Kidney capillary endothelial cell (primary cell): ENCODE measurements at regions not wholly inside any gene's neighbourhood (a gene's known extent, or its start where the extent isn't known, plus 50 kb on each side); places are given as distances from the start of the nearest gene placed in this dataset.

ENCODE experiments used
- DNase-seq: peaks from one replicate; pipeline ENCODE4 v3.0.0-alpha.2; 2018; ENCODE audit warnings: low spot score

DNA sequence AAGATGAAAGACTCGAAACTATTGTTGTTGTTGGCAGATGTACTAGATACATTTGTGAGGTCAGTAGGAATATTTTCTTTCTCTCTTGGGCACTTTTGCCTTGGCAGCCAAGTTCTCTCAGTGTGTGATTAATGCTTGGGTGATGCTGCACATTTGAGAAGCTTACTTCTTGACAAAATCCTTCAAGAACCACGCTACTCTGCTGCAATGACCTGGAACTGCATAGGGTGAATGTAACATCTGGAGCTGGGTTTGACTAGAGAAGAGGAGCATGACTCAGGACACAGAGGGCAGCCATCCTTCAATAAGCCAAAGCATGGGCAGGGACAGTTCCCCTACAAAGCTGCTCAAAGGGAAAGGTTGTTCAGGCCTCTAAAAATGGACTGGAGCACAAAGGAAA lies 75.5 kb upstream of the PUM3 start:
- DNase-seq: no peak

DNA sequence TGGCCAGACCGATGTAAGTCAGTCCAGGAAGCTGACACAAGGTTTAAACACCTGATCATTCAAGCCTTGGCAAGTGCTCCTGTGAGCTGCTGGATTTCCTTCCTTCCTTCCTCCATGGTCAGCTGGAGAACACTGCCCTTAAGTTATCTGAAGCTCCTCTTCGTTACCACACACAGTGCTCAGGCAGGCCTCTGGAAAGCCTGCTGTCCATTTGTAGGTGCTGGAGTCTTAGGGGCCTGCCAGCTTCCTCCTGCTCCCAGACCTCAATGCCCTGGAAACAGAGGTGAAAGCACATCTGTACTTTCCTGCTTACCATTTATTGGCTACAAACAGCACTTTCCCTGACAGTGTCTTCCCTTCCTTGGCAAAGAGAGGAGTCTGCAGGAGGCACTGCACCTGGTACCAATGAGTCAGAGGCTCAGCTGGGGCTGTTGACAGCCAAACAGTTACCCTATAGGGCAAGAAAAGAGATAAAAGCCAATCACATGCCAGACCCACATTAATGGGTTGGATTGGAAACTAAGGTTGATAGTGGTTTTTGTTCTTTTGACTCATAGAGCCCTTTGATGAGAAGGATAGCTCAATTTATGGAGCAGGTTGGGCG lies 72.6 kb upstream of the PUM3 start:
- DNase-seq: peak; percentile 15

DNA sequence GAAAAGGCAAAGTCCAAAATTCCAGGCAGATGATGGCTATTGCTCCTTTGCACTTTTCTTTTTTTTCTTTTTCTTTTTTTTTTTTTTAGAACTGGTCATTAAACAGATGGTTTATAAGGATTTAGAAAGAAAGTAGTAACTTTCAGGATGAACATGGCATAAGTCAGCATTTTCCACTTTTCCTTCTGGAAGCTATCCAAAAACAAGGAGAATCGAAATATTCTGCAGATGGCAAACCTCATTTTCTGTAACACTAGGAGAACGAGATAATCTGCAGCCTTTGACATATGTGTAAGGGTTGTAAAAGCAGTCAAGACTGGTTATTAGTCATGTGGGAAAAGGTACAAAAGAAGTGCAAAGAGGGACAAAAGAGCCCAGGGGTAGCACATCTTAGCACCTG lies 69.1 kb upstream of the PUM3 start:
- DNase-seq: no peak

DNA sequence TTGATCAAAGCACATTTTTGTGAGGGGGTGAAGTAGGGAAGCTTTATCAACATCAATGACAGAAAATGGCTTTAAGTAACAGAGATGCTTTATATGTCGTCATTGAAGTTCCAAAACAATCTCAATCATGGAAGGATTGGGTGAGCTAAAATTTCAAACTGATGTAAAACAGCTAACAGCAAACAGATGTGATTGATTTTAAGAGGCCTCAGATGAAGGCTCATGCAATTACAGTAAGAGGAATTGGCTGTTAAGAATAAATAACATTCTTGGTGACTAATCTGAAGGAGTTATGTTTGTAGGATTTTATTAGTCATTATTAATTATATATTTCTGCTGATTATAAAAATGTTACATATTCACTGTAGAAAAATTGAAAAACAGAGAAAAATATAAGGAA lies 63.5 kb upstream of the PUM3 start:
- DNase-seq: no peak

- no peak for DNase-seq
These were observed 60.5 kb upstream of the PUM3 start for GRCh38 chr9:2904242-2904930.
